Putamen (tissue), 1 donor: ENCODE measurements at regions not wholly inside any gene's neighbourhood (a gene's known extent, or its start where the extent isn't known, plus 50 kb on each side); places are given as distances from the start of the nearest gene placed in this dataset.
"Not testable (repeated sequence)": the region's sequence is repeated elsewhere in the genome, so short reads cannot be mapped to it uniquely, and the experiment has no call there.

Experiments
- DNase-seq: peaks from one replicate; pipeline ENCODE4 v3.0.0-alpha.2; 2016; ENCODE audit warnings: low spot score

DNA sequence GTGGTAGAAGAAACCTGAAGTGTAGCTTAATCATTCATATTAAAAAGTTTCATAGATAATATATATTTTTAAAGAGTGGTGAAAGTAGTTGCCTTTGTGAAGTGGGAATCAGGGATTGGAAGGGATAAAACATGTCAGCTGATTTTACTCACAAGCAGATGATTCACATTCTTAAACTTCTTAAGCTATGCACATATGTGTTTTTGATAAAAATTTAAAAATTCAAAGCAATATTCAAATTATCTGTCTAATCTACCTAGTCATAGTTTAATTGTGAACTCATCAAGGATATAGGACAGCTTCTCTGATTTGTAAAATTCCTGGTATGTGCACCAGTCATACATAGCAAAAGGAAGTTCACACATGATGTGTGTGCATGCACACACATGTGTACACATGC is 520.6 kb upstream of the PITX2 start:
- DNase-seq: no peak

- DNase-seq: no peak
Observed at GRCh38 chr4:111154934-111155333, 532.1 kb upstream of the PITX2 start.

DNA sequence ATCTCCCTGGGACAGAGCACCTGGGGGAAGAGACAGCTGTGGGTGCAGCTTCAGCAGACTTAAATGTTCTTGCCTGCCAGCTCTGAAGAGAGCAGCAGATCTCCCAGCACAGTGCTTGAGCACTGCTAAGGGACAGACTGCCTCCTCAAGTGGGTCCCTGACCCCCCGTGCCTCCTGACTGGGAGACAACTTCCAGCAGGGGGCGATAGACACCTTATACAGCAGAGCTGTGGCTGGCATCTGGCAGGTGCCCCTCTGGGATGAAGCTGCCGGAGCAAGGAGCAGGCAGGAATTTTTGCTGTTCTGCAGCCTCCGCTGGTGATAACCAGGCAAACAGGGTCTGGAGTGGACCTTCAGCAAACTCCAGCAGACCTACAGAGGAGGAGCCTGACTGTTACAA is 541.7 kb upstream of the PITX2 start:
- DNase-seq: not testable (repeated sequence)

DNA sequence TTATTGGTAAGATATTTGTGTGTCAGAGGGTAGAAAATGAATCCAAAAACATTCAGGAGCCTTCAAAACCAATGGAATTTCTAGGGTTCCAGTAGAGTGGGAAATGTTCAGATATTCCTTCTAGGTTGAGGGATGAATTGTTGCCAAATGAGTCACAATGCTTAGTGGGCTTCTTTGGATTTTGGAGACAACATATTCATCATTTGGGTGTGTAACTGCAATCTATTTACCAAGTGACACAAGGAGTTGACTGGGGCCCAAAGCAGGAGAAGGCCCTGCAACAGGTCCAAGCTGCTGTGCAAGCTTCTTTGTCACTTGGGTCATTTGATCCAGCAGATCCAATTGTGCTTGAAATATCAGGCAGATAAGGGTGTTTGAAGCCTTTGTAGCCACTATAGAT is 551.5 kb upstream of the PITX2 start:
- no peak for DNase-seq

DNA sequence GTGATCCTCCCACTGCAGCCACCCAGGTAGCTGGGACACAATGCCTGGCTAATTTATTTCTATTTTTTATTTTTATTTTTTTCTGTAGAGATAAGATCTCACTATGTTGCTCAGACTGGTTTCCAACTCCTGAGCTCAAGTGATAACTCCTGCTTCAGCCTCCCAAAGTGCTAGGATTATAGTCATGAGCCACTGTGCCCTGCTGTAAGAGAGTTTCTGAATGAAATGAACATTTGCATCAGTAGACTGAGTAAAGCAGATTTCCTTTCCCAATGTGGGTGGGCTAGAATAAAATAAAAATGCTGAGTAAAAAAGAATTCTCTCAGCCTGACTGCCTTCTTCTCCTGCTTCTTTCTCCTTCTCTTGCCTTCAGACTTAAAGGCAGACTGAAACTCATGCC is 555.4 kb upstream of the PITX2 start:
- DNase-seq: no peak

- DNase-seq: no peak
Observed at GRCh38 chr4:111187108-111187507, 564.2 kb upstream of the PITX2 start.

- DNase-seq: no peak
Observed at GRCh38 chr4:111198446-111198845, 575.6 kb upstream of the PITX2 start.

DNA sequence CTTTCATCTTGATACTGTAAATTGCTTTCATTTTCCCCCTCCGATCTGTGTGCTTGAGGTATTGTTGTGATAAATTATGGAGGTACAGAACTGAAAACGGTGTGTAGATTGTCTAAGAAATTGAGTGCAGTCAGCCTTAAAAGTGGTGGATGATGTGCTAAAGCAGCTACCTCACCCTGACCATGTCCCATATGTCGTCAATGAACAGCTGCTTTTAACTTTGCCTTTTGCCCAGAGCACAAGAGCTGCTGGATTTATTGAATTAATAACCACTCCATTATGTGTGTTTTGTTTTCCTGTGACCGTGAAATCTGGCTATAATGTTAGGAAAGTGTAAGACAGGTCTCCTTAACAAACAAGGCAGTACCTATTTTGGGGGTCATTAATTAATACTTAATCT is 581.9 kb upstream of the PITX2 start:
- DNase-seq: no peak

- DNase-seq: no peak
Observed at GRCh38 chr4:111208970-111209369, 586.1 kb upstream of the PITX2 start.

GRCh38 chr4:111209706-111210105 is 586.8 kb upstream of the PITX2 start:
- no peak for DNase-seq

DNA sequence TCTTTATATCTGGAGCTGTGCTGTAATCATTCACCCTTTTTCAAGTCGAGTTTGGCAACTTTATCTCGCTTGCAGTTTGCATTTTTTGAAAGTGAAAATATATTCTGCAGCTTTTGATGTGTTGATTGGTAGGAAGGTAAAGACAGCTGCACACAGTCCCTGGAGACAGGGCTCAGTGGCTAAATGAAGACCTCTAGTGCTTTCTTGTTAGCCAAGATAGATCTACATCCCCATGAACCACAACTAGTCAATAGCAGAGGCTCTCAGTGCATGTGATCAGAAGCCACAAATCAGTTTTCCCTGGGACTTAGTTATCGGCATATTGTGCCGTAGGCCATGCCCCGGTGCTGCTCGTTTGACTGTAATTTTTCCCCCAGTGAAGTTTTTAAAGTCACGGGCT is 587.7 kb upstream of the PITX2 start:
- DNase-seq: no peak

DNA sequence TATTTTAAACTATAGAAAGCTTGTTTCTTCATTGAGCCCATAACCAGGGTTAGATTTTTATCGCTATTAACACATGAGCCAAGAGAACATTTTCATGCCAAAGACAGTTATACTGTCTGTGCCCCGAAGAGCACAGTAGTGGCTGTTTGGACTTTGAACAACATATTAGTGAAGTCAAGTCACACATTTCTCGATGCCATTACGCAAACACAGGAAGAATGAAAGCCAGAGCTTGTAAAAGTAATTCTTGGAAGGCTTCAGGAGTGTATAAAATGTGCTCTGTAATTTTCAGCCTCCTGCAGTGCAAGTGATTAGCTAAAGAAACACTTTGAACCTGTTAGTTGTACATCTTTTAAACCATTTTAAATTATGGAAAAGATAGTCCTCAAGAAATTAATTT is 590.7 kb upstream of the PITX2 start:
- DNase-seq: no peak

DNA sequence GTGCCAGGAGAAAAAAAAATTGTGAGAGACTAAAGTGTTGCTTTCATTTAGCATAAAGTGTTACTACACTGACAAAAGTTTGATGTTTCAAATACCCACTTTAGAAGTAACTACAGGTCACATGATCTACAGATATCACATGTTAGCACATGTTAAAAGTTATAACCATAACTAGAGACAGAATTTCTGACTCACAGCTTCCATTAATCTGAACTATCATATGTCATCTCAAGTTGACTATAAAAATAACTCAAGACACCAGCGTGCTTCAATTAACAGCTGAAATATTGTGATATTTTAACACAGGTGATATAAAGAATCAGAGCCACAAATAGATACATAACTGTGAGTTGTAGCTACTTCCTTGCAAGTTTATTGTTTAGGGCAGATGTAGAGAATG is 591.5 kb upstream of the PITX2 start:
- DNase-seq: no peak

DNA sequence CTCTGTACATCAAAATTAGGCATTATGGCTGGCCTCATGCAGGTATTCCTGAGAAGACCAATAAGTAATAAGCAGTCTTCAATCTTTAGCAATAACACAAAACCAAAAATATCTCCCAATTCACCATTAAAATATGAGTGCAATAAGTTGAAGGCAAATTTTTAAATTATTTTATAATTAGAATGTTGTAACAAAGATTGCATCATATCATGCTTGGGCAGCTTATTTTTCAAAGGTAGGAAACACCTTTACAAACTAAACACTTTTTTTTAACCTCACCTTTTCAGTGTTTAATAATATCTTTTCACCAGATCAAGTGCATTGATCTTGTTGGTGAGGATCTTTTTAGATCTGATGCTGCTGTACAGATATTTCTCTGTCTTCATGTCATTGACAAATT is 592.9 kb upstream of the PITX2 start:
- DNase-seq: no peak

- no peak for DNase-seq
Observed at GRCh38 chr4:111216791-111217190, 593.9 kb upstream of the PITX2 start.

DNA sequence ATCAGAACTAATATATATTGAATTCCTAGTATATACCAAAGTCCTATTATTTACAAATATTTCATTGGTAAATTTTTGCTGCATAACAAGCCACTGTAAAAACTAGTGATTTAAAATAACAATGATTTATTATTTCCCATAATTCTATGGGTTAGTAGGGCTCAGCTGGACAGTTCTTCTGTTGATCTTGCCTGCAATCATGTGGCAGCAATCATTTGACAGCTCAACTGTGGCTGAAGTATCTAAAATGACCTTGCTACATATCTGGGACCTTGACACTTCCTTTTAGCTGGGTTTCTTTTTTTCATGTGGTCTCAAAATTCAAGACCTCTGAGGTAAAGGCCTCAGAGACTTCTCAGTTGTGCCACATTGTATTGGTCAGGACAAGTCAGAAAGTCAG is 598.5 kb upstream of the PITX2 start:
- DNase-seq: no peak

- no peak for DNase-seq
Observed at GRCh38 chr4:111228396-111228795, 605.5 kb upstream of the PITX2 start.

GRCh38 chr4:111228874-111229273 is 606.0 kb upstream of the PITX2 start:
- DNase-seq: no peak

- no peak for DNase-seq
Observed at GRCh38 chr4:111230265-111230664, 607.4 kb upstream of the PITX2 start.

DNA sequence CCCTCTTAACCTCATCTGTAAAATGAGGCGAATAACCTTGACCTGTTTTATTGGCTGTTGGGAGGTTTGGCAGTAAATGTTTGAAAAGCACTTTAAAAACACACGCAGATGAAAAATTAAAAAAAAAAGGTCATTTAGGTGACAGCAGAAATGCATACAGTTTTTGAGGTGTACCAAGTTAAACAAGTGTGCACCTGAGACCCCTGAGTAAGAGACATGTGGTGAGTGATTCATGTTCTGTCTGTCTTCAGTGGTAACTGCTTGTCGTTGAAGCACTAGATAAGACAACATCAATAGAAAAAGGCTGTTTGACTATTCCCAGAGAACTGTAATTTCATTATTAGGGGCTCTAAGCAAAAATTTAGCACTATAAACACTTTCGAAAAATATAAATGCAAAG is 608.4 kb upstream of the PITX2 start:
- DNase-seq: no peak

DNA sequence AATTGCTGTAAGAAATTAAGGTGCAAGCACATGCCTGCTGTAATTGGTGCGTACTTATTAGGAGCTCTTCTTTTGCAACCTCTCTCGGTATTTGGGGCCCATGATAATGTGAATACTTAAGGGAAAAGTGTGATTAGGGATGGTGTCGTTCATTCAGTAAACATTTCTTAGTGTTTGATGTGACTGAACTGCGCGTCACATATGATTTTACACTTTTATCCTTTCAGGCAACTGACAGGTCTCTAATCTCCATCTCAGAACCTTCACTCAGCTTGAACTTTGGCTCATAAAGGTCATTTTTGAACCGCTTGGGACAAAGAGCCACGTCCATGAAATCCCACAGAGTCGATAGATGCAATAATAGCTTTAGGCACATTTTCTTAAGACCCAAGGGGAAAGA is 612.1 kb upstream of the PITX2 start:
- DNase-seq: no peak

- DNase-seq: no peak
Observed at GRCh38 chr4:111263836-111264235, 641.0 kb upstream of the PITX2 start.

DNA sequence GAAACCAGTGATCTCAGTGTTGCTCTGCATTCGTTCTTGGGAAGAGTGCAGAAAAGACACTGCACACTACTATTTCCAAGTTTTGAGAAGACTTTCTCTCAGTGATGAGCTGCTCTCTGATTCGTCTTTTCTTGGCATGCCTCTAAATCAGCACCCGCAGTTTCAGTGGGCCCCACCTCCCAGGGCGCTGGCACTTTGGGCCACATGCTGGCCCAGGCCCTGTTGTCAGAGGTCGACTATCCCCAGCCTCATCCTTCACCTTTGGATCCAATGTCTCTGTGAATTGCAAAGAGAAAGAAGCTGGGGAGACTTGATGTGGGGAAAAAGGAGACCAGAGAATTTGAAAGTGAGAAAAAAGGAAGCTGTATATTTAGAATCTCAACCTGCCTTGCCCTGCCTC is 644.1 kb upstream of the PITX2 start:
- DNase-seq: no peak

DNA sequence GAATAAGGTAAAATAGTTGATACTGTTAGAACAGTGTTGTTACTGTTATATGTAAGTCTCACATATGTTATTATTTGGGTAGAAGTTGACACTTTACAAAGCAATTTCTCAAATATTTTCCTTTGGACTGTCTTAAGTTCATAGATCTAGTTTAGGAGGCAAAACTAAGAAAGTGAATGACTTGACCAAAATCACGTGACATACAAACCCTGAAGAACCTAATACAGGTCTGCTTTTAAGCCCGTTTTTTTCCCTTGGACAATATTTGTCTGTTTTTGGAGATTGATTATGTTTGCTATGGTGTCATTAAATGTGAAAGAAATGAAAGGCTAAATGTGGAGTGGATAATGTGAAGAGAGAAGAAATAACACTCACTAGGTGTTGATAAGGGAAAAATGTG is 644.9 kb upstream of the PITX2 start:
- DNase-seq: no peak

GRCh38 chr4:111268769-111269414 is 646.0 kb upstream of the PITX2 start:
- no peak for DNase-seq
